Amygdala (tissue), 56 donors: ENCODE measurements at regions not wholly inside any gene's neighbourhood (a gene's known extent, or its start where the extent isn't known, plus 50 kb on each side); places are given as distances from the start of the nearest gene placed in this dataset.

ENCODE experiments used
- DNase-seq, 56 donors: peaks; one replicate each; lab custom pipeline; 2025; lab: John Stamatoyannopoulos, UW

- no peak for DNase-seq
Measured at GRCh38 chr4:11133868-11134267, 294.8 kb downstream of the HS3ST1 start.

DNA sequence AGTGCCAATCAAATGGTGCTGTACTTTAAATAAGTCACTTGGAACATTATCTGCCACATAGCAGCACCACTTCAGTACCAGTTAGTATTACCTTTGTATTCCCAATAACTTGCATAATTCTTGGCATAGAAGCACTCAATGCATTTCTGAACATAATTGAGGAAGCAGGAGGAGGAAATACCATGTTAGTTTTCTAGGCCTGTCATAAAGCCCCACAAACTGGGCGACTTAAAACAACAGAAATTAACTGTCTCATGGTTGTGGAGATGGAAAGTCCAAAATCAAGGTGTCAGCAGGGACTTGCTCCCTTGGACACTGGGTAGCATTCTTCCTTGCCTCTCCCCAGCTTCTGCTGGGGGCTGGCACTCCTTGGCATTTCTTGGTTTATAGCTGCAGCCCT lies 296.2 kb downstream of the HS3ST1 start:
- DNase-seq = no peak

DNA sequence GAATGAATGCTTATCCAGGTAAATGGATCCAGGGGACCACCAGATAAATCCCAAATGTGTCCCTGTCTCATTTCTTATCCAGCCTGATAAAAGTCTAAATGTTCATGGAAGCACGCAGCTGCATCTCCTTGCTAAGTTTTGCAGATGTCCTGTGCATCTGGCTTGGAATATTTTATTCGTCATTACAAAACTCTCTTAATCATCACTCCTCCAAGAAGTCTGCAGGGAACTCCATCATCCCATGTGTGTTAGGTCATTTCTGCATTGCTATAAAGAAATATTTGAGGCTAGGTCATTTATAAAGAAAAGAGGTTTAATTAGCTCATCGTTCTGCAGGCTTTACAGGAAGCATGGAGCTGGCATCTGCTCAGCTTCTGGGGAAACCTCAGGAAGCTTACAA lies 297.2 kb downstream of the HS3ST1 start:
- DNase-seq = no peak

- peak in 3 of 56 donors; percentile 6 to 15 (median 12) for DNase-seq
Measured at GRCh38 chr4:11130195-11130970, 298.3 kb downstream of the HS3ST1 start.

DNA sequence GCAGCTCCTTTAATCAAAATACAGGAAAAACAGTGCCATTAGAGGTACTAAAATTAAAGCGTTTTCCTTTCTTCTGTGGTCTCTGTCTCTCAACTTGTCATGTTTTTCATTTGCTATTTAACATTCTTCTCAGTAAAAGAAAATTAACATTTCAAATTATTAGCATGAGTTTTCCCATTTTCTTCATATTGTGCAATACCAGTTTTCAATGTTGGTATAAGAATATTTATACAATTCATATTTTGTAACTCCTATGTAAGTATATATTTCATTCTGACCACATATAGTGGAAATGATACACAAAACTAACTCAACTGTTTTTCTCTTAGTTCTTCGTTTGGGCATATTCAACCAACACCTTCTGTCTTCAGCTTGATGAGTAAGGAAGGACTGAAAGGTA lies 308.3 kb downstream of the HS3ST1 start:
- DNase-seq = no peak

- no peak for DNase-seq
Measured at GRCh38 chr4:11119474-11119873, 309.2 kb downstream of the HS3ST1 start.

- DNase-seq = no peak
Measured at GRCh38 chr4:11118513-11118912, 310.2 kb downstream of the HS3ST1 start.

GRCh38 chr4:11116940-11117339 lies 311.8 kb downstream of the HS3ST1 start:
- DNase-seq = no peak

- no peak for DNase-seq
Measured at GRCh38 chr4:11111876-11112275, 316.8 kb downstream of the HS3ST1 start.

GRCh38 chr4:11111370-11111769 lies 317.3 kb downstream of the HS3ST1 start:
- DNase-seq = no peak

DNA sequence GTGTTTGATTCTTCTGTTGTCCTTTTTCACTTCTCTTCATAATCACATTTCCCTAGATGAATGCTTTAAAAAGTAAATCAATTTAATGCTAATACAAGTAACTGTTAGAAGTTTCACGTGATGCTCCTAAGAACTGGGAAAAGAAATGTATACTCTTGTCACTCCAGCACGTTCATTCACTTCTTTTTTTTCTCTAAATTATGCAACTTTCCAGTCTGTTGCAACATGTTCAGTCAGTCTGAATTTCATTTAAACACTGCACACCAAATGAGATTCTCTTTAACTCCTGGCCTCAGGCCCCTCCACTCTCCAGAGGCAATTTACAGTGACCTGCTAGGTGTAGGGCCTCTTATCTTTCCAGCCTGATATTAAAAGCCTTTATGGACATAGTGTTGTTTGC lies 321.9 kb downstream of the HS3ST1 start:
- no peak for DNase-seq

DNA sequence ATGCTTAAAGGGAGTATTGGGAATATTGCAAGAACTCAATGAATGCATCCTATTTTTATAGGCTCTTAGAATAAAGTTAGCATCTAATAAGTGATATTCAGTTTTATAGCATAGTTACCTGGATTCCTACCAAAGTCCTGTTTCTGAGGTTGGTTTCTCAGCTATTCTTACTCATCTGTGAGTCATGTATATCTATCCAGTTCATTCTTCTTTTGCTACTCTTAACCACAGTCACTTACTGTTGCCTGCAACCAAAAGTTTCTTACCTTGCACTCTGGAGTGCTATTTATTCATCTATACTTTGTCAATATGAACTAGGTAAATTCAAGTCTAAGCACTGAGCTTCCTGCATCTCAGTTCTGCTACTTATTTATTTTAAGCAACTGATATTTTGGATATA lies 322.5 kb downstream of the HS3ST1 start:
- no peak for DNase-seq

DNA sequence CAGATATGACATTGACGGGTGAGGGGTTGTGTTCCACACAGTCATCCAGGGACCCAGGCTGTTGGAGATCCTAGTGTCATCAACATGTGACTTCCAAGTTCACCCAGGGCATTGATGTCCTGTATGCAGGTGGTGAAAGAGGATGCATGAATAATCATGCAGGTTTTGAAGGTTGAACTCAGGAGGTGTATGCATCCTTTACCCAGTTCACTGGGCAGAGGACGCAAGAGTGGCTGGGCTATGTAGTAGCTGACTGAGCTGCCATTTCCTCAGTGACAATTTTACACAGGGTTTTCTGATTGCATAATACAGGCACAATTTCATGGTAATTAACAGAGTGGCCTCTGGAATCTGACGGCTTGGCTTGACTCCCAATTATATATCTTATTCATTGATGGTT lies 323.0 kb downstream of the HS3ST1 start:
- DNase-seq = no peak

GRCh38 chr4:11098461-11098860 lies 330.2 kb downstream of the HS3ST1 start:
- DNase-seq = no peak

DNA sequence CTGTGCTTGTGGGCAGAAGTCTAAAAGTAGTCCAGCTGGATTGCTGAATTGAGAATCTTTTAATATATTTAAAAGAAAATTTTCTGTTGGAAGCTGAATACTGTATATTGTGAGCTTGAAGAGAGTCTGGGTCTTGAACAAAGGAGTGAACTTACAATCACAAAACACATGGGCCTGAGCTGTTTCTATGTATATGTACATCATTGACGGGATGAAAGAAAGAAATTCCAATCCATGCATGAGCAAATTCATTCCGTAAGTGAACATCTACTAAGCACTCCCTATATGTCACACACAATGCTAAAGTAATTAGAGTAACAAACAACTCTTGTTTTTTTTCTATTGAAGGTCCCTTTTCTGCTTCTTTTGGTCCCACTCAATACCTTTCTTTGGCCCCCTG lies 331.0 kb downstream of the HS3ST1 start:
- DNase-seq = no peak

- DNase-seq = no peak
Measured at GRCh38 chr4:11081006-11081405, 347.7 kb downstream of the HS3ST1 start.

GRCh38 chr4:11079171-11079570 lies 349.5 kb downstream of the HS3ST1 start:
- DNase-seq = no peak

- DNase-seq = no peak
Measured at GRCh38 chr4:11074581-11075241, 354.0 kb downstream of the HS3ST1 start.

DNA sequence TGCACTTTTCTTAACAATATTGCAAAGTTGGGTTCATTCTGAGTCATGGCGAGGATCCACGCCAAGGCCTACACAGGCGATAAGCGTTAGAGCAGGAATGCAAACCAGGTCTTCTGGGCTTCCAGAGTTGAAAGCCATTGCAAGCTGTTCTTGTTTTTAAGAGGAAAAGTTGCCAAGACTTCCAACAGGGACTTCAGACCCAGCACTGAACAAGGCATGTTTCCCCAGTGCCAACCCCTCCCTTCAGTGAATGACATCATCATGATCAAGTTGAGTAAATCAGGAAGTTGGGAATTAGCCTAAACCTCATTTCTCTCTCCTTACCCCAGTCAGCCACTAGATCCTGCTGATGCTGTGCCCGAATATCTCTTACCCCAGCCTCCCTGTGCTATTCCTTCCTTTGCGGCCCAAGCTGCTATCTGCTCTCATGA lies 355.1 kb downstream of the HS3ST1 start:
- DNase-seq = no peak

DNA sequence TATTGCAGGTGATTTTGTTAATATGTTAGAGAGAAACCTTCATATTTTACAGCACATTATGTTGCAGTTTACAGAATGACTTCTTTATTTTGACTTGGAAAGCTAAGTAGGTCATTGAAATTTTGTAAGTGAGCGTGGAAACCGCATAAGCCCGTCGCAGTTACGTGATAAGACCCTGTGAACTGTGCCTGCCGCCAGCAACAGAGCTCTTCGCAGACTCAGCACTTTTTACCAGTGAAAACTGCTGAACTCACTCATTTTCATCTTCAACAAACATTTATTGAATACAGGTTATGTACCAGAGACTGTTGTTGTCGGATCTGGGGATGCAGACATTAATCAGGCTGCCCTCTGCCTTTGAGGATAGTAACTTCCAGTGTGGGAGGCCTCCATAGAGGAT lies 355.7 kb downstream of the HS3ST1 start:
- DNase-seq = no peak

- DNase-seq = no peak
Measured at GRCh38 chr4:11072463-11072862, 356.2 kb downstream of the HS3ST1 start.

DNA sequence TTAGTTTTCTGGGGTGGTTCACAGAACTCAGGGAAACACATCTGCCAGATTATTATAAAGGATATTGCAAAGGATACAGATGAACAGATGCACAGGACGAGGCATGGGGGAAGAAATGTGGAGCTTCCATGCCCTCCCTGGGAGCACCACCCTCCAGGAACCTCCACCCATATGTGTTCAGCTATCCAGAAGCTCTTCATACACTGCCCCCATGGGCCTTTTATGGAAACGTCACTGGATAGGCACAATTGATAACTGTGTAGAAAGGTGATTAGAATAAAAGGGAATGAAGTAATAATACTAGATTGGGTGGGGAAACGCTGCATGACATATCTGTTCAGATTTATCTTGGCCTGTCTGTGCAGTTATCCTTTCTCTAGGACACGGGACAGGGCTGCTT lies 357.9 kb downstream of the HS3ST1 start:
- DNase-seq = no peak
